ENCODE measurements at regions not wholly inside any gene's neighbourhood (a gene's known extent, or its start where the extent isn't known, plus 50 kb on each side); places are given as distances from the start of the nearest gene placed in this dataset.

- H3K4me2 ChIP-seq (ENCODE audit: low read depth, low read length), result no peak overlapping the region
- H3K4me1 ChIP-seq (ENCODE audit: low read length), result no peaks in the 10 kb centered on the region
- TF ChIP-seq EZH2phosphoT487 (IDR thresholded peaks at IDR 0.05; ENCODE audit: low read length), result no peak
- H3K27me3 ChIP-seq (replicated peaks; ENCODE audit: insufficient read depth, low read length), result no peaks in the 10 kb centered on the region
- no peaks in the 10 kb centered on the region for H4K20me1 ChIP-seq (ENCODE audit: insufficient read depth, low read length)
- H3K9me3 ChIP-seq (replicated peaks; ENCODE audit: insufficient read depth, low read length), result no peaks in the 10 kb centered on the region
- no peaks in the 10 kb centered on the region for H3K36me3 ChIP-seq (replicated peaks; ENCODE audit: insufficient read depth, low read length)
- no peaks in the 10 kb centered on the region for H3K9me2 ChIP-seq (replicated peaks; ENCODE audit: insufficient read depth, low read length)
- H3K4me3 ChIP-seq (ENCODE audit: low read length), result no peak overlapping the region
- no peak overlapping the region for H3K27ac ChIP-seq (ENCODE audit: low read length)
- H3K79me2 ChIP-seq (ENCODE audit: low read length), result no peaks in the 10 kb centered on the region
- no peak overlapping the region for H3K9ac ChIP-seq (ENCODE audit: low read length)
- DNase-seq, result no peak
- no peak overlapping the region for H2AFZ ChIP-seq (ENCODE audit: low read length)
- no peaks in the 10 kb centered on the region for H3F3A ChIP-seq (ENCODE audit: insufficient read depth, low read length)
These were observed 65.5 kb upstream of the ST8SIA2 start for GRCh38 chr15:92328207-92328606.

GRCh38 chr15:92332125-92332899 is 61.4 kb upstream of the ST8SIA2 start:
- no peak for DNase-seq
- no peak for TF ChIP-seq EZH2 (optimal IDR thresholded peaks at IDR 0.05; ENCODE audit: low read depth, low read length)
- TF ChIP-seq EZH2phosphoT487 (IDR thresholded peaks at IDR 0.05; ENCODE audit: low read length), result no peak
- no peak for TF ChIP-seq CTCF (IDR thresholded peaks at IDR 0.05; ENCODE audit: low read length)
- no peak overlapping the region for H3K9ac ChIP-seq (ENCODE audit: low read length)

GRCh38 chr15:92333709-92334108 is 60.0 kb upstream of the ST8SIA2 start:
- no peaks in the 10 kb centered on the region for H3F3A ChIP-seq (ENCODE audit: insufficient read depth, low read length)
- H2AFZ ChIP-seq (ENCODE audit: low read length), result no peak overlapping the region
- no peak for DNase-seq
- no peak overlapping the region for H3K27ac ChIP-seq (ENCODE audit: low read length)
- H3K79me2 ChIP-seq (ENCODE audit: low read length), result no peaks in the 10 kb centered on the region
- no peak overlapping the region for H3K4me2 ChIP-seq (ENCODE audit: low read depth, low read length)
- H3K9me3 ChIP-seq (replicated peaks; ENCODE audit: insufficient read depth, low read length), result no peaks in the 10 kb centered on the region
- no peaks in the 10 kb centered on the region for H3K27me3 ChIP-seq (replicated peaks; ENCODE audit: insufficient read depth, low read length)
- no peaks in the 10 kb centered on the region for H3K9me2 ChIP-seq (replicated peaks; ENCODE audit: insufficient read depth, low read length)
- H4K20me1 ChIP-seq (ENCODE audit: insufficient read depth, low read length), result no peaks in the 10 kb centered on the region
- no peaks in the 10 kb centered on the region for H3K4me1 ChIP-seq (ENCODE audit: low read length)
- H3K9ac ChIP-seq (ENCODE audit: low read length), result no peak overlapping the region
- TF ChIP-seq EZH2 (optimal IDR thresholded peaks at IDR 0.05; ENCODE audit: low read depth, low read length), result no peak
- TF ChIP-seq CTCF (IDR thresholded peaks at IDR 0.05; ENCODE audit: low read length), result no peak
- no peak for TF ChIP-seq EZH2phosphoT487 (IDR thresholded peaks at IDR 0.05; ENCODE audit: low read length)
- no peak overlapping the region for H3K4me3 ChIP-seq (ENCODE audit: low read length)
- no peaks in the 10 kb centered on the region for H3K36me3 ChIP-seq (replicated peaks; ENCODE audit: insufficient read depth, low read length)

More at GRCh38 chr15:92332125-92332899, 61.4 kb upstream of the ST8SIA2 start:
- no peak overlapping the region for H2AFZ ChIP-seq (ENCODE audit: low read length)
- no peaks in the 10 kb centered on the region for H3F3A ChIP-seq (ENCODE audit: insufficient read depth, low read length)
- H4K20me1 ChIP-seq (ENCODE audit: insufficient read depth, low read length), result no peaks in the 10 kb centered on the region
- H3K27me3 ChIP-seq (replicated peaks; ENCODE audit: insufficient read depth, low read length), result no peaks in the 10 kb centered on the region
- H3K4me3 ChIP-seq (ENCODE audit: low read length), result no peak overlapping the region
- no peaks in the 10 kb centered on the region for H3K79me2 ChIP-seq (ENCODE audit: low read length)
- H3K4me1 ChIP-seq (ENCODE audit: low read length), result no peaks in the 10 kb centered on the region
- H3K9me3 ChIP-seq (replicated peaks; ENCODE audit: insufficient read depth, low read length), result no peaks in the 10 kb centered on the region
- no peaks in the 10 kb centered on the region for H3K9me2 ChIP-seq (replicated peaks; ENCODE audit: insufficient read depth, low read length)
- H3K36me3 ChIP-seq (replicated peaks; ENCODE audit: insufficient read depth, low read length), result no peaks in the 10 kb centered on the region
- no peak overlapping the region for H3K27ac ChIP-seq (ENCODE audit: low read length)
- H3K4me2 ChIP-seq (ENCODE audit: low read depth, low read length), result no peak overlapping the region

GRCh38 chr15:92336419-92336987 is 57.2 kb upstream of the ST8SIA2 start:
- no peaks in the 10 kb centered on the region for H3K36me3 ChIP-seq (replicated peaks; ENCODE audit: insufficient read depth, low read length)
- no peaks in the 10 kb centered on the region for H3K9me2 ChIP-seq (replicated peaks; ENCODE audit: insufficient read depth, low read length)
- no peak for TF ChIP-seq CTCF (IDR thresholded peaks at IDR 0.05; ENCODE audit: low read length)
- TF ChIP-seq EZH2phosphoT487 (IDR thresholded peaks at IDR 0.05; ENCODE audit: low read length), result no peak
- no peak for TF ChIP-seq EZH2 (optimal IDR thresholded peaks at IDR 0.05; ENCODE audit: low read depth, low read length)
- H3K9me3 ChIP-seq (replicated peaks; ENCODE audit: insufficient read depth, low read length), result no peaks in the 10 kb centered on the region
- no peaks in the 10 kb centered on the region for H3K4me1 ChIP-seq (ENCODE audit: low read length)
- H3K4me2 ChIP-seq (ENCODE audit: low read depth, low read length), result no peak overlapping the region
- no peaks in the 10 kb centered on the region for H3K27me3 ChIP-seq (replicated peaks; ENCODE audit: insufficient read depth, low read length)
- no peak overlapping the region for H3K4me3 ChIP-seq (ENCODE audit: low read length)
- H3K79me2 ChIP-seq (ENCODE audit: low read length), result no peaks in the 10 kb centered on the region
- no peaks in the 10 kb centered on the region for H3F3A ChIP-seq (ENCODE audit: insufficient read depth, low read length)
- H2AFZ ChIP-seq (ENCODE audit: low read length), result no peak overlapping the region
- no peak overlapping the region for H3K27ac ChIP-seq (ENCODE audit: low read length)
- no peak overlapping the region for H3K9ac ChIP-seq (ENCODE audit: low read length)
- DNase-seq, result no peak
- H4K20me1 ChIP-seq (ENCODE audit: insufficient read depth, low read length), result no peaks in the 10 kb centered on the region

All from MM.1S (cell line).